Breast epithelium (tissue), 3 donors: ENCODE measurements at regions not wholly inside any gene's neighbourhood (a gene's known extent, or its start where the extent isn't known, plus 50 kb on each side); places are given as distances from the start of the nearest gene placed in this dataset.

Source experiments
- CTCF ChIP-seq, 3 donors: fragments of 450-650 bp; IDR thresholded peaks; one replicate each; pipeline ENCODE4 v1.5.1; 2016 to 2017; ENCODE audit warnings: antibody characterized with exemption in 3 of 3, mild to moderate bottlenecking in 3 of 3, moderate library complexity in 3 of 3
- POLR2AphosphoS5 ChIP-seq, 3 donors: sonication (generic); formaldehyde crosslinking; IDR thresholded peaks; one replicate each; pipeline ENCODE4 v1.6.1; 2017; ENCODE audit warnings: antibody characterized with exemption in 3 of 3

- TF ChIP-seq CTCF (IDR thresholded peaks at IDR 0.05) (no peak), POLR2AphosphoS5 (IDR thresholded peaks at IDR 0.05) (no peak)
Measured at GRCh38 chr7:35477609-35478008, 217.3 kb downstream of the HERPUD2 start.
